ENCODE measurements at regions not wholly inside any gene's neighbourhood (a gene's known extent, or its start where the extent isn't known, plus 50 kb on each side); places are given as distances from the start of the nearest gene placed in this dataset.
"Not testable (repeated sequence)": the region's sequence is repeated elsewhere in the genome, so short reads cannot be mapped to it uniquely, and the experiment has no call there.

DNA sequence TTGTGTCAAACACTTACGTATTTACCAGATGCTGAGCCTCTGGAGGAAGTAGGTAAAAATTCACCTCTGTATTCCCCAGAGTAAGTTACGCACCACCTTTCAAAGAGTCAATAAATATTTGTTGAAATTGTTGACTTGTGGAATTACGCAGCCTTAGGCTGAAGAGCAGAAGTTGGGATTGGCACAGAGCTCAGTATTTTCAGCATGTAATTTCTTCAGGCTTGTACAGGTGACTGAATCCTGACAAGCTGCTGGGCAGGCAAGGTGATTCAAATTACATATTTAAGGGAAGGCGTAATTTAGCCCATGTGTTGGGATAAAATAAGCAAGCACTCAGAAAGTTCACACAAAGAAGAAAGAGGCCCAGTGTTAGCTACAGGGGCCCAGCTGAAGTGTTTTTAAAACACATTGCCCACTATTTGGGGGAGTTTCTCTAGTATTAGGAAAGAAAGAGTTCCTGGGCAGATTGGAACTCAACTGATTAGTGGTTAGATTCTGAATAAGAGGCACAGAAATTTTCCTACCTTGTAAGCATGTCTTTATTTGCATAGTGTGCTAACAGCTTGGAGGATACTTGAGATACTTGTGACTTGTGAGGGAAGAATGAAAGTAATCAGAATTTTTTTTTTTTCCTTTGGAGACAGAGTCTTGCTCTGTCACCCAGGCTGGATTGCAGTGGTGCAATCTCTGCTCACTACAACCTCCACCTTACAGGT is 165.3 kb upstream of the FBXL7 start:
- DNase-seq (ENCODE audit: low read depth): no peak

DNA sequence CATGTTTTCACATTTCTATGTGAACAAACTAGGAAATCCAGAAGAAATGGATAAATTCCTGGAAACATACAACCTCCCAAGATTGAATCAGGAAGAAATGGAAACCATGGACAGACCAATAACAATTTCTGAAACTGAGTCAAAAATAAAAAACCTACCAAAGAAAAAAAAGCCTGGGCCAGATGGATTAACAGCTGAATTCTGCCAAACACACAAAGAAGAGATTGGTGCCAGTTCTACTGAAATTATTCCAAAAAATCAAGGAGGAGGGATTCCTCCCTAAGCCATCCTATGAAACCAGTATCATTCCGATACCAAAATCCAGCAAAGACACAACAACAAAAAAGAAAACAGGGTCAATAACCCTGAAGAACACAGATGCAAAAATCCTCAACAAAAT is 166.9 kb upstream of the FBXL7 start:
- no peak for DNase-seq (ENCODE audit: low read depth)

GRCh38 chr5:15326932-15327331 is 173.0 kb upstream of the FBXL7 start:
- no peak for DNase-seq (ENCODE audit: low read depth)

GRCh38 chr5:15326471-15326870 is 173.5 kb upstream of the FBXL7 start:
- DNase-seq (ENCODE audit: low read depth): no peak

DNA sequence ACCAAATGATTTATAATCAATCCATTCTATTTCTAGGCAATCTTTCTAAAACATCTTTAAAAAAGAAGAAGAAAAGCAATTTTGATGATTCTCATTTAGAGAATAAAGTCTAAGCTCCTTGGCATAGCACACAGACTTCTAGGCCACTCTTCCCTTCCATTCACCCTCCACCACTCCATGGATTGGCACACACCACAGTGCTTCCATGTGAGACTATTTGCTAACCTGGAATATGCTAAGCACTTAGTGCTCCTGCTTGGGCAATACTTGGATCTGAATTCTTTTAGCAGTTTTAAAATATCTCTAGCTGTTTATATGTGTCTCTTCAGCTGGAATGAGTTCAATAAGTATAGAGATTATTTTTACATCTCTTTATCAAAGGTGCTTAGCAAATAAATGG is 177.6 kb upstream of the FBXL7 start:
- DNase-seq (ENCODE audit: low read depth): no peak

DNA sequence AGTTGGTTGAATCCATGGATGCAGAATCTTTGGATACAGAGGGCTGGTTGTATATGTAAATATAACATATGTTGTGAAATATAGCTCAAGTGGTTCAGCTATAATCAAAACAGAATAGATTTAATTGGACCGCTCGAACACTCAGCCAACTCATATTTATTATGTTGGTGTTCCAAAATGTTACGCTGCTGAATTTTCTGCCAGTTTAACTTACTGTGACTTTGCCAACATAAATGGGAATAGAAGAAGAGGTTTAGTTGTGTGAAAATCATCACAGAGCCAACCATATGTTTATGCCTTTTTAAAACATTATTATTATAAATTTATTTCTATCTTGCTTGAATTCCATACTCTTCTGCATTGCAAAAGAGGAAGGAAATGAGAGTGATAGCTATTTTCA is 178.2 kb upstream of the FBXL7 start:
- DNase-seq (ENCODE audit: low read depth): no peak

- DNase-seq (ENCODE audit: low read depth): no peak
Observed at GRCh38 chr5:15320871-15321270, 179.1 kb upstream of the FBXL7 start.

DNA sequence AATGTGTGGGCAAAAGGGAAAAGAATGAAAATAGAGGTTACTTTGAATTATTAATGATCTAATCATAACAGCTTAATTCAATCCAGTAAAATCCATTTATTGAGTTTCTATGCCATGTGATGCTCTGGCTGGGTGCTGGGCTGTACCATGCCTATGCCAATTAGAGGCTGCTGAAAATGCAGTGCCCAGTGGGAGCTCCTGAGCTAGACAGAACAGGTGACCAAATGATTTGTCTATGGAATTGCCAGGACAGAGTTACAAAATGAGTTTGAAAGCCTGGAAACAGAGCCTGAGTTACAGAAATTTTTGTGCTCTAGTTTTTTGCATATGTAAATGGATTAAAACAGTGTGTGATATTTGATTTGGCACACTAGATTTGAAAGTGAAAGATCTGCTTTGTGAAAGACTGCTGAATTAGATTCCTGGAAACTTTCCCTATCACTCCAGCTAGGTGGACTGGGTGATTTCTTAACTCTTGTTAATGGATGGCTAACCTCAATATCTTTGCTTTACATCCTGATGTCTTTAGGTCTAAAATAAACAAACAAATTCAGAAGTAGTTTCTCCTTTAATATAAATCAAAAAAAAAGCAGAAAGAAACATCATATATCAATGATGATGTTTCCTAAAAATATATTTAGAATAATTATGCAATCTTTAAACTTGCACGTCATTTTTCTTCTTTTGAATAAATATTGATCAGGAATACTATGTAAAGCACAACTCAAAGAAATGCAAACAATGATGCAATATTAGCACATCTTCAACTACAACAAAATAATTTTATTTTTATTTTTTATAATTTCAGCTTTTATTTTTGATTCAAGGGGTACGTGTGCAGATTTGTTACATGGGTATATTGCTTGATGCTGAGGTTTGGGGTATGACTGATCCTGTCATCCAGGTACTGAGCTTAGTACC is 194.8 kb upstream of the FBXL7 start:
- no peak for DNase-seq (ENCODE audit: low read depth)

DNA sequence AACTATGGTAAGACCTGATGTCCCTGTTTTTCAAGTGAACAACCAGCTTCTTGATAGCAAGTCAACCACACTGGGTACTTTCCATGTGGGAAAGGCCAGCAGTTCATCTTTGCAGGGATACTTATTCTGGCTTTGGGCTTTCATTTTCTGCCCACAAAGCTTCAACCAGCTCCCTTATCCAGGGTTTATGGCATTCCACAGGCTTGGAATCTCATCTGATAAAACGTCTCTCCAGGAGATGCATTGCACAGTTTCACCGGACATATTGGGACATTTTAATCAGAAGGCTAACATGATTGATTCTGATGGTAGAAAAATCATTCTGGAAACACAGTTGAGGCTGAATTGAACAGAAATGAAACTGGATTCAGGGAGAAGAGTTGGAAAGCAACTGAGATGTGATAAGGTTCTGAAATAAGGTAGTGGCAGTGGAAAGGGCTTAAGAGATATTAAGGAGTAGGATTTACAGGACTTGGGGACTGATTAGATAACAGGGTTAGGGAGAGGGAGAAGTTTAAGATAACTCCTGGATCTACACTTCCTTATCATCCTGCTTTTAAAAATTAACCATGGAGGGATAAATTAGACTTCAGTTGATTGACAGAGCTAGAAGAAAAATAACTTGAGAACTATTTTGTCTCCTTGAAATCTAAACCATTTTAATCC is 195.8 kb upstream of the FBXL7 start:
- DNase-seq (ENCODE audit: low read depth): no peak

DNA sequence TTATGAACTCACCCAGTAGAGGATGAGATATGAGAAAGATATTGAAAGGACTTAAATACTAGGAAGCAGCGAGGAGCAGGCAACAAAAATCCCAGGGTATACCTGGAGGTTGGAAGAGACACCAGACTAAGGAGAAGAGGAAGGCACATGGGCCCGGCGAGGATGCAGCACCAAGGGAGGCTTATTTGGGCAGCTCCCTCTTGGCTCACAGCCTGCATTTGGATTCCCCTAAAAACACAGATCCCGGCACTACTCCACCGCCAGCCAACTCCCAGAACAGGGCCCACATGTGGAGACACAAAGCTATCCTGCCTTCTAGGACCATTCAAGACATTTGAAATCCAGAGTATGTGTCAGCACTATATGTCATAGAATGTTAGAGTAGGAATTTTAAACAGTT is 199.8 kb upstream of the FBXL7 start:
- DNase-seq (ENCODE audit: low read depth): no peak

GRCh38 chr5:15290953-15291352 is 209.0 kb upstream of the FBXL7 start:
- no peak for DNase-seq (ENCODE audit: low read depth)

DNA sequence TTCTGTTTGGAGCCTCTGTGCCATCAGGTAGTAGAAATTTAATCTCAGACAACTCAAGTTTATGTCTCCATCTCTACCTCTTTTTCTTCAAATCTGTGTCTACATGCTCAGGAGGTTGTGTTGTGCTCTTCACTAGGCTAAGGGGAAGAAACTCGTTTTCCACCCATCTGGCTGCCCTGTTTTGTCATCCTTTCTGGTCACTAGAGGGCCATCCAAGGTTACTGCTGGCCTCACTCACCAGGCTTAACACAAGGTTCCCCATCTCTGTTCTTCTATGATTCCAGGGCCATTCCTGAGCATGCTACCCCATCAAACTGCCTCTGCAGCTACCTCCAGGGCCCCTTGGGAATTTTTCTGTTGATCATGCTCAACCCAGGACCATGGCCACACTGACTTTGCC is 213.3 kb upstream of the FBXL7 start:
- no peak for DNase-seq (ENCODE audit: low read depth)

- DNase-seq (ENCODE audit: low read depth): peak; percentile 45
Observed at GRCh38 chr5:15285901-15286583, 213.9 kb upstream of the FBXL7 start.

DNA sequence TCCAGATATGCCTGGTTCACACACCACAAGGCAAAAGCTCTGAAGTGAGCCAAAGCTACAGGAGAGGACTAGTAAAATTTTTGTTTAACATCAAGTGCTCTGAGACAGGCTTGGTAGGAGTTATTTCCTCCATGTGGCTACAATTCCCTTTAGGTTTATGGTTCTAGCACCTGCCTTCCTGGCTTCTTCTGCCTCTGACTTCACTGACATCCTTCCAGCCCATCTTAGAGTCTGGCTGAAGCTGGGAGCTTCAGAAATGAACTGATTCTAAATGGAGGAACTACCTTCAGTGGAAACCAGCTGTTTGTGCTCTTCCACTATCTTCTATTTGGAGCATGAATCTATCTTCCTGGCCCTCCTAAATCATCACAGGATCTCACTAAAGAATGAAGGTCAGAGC is 215.3 kb upstream of the FBXL7 start:
- DNase-seq (ENCODE audit: low read depth): no peak

GRCh38 chr5:15283076-15283475 is 216.9 kb upstream of the FBXL7 start:
- DNase-seq (ENCODE audit: low read depth): no peak

DNA sequence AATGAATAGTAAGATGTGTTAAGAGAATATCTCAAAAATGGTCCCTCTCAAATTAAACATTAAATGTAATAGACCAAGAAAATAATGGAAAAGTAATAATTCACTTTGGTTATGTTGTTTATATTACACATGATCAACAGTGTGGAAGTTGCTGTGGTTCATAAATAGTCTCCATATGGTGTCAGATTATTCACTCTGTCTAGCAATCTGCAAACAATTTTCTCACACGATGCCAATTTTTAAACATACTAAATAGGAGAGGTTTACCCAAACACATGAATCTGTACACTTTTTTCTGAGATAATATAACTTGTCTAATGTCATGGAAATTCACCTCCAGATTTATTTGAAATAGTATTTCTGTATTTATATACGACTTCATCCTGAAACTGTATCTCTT is 217.4 kb upstream of the FBXL7 start:
- no peak for DNase-seq (ENCODE audit: low read depth)

DNA sequence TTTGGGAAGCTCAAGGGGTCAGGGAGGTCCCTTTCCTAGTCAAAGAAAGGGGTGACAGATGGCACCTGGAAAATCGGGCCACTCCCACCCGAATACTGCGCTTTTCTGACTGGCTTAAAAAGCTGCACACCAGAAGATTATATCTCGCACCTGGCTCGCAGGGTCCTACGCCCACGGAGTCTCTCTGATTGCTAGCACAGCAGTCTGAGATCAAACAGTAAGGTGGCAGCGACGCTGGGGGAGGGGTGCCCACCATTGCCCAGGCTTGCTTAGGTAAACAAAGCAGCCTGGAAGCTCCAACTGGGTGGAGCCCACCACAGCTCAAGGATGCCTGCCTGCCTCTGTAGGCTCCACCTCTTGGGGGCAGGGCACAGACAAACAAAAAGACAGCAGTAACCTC is 228.4 kb upstream of the FBXL7 start:
- not testable (repeated sequence) for DNase-seq (ENCODE audit: low read depth)

GRCh38 chr5:15267966-15268365 is 232.0 kb upstream of the FBXL7 start:
- no peak for DNase-seq (ENCODE audit: low read depth)

DNA sequence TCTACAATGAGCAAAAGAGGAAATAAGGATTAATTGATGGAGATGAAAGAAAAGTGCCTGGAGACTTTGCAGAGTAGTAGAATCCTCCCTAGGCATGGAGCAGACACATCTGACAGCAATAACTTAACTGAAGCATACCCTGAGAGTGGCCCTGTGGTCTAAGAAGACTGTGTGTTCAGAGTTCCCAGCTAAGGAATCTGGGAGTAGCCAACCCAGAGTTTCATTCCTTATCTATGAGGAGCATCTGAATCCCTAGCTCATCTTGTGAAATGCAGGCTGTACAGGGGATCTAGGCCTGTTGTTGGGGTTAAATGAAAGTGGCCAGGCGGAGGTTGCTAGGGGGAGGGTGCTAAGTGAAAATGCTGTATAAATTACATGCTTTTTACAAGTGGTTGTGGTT is 233.1 kb upstream of the FBXL7 start:
- DNase-seq (ENCODE audit: low read depth): no peak

DNA sequence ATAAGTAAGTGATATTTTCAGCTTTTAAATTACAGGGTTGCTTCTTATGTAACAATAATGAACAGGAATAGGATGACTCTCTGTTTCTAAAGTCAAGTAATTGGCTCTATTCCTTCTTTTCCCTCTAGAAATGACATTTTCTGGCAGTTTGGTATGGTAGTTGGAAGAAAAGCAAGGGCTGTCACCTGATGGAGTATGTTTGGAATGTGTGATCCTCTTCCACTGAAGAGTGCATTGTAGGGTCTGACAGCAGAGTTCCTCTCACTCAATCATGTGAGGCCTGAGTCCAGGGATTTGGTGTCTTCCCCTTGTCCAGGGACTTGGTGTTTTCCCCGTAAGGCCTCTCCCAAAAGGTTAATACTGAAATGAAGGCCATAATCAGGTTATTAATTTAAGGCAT is 233.8 kb upstream of the FBXL7 start:
- DNase-seq (ENCODE audit: low read depth): no peak

- DNase-seq (ENCODE audit: low read depth): no peak
Observed at GRCh38 chr5:15263942-15264341, 236.0 kb upstream of the FBXL7 start.

DNA sequence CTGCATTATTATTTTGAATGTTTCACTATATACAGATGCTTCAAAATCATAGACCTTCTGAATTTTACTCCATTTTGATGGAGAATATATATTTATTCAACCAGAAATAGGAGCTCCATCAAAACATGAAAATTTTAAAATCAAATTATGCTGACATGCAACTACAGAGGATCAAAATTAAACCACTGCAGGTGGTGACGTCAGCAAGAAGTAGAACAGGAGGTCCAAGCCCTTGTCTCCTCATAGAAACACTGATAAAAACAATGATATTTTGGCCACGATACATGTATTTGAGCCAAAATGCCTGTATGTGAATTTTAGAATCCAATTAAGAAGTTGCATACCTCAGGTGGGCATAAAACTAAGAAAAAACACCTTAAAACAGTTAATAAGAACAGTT is 236.6 kb upstream of the FBXL7 start:
- no peak for DNase-seq (ENCODE audit: low read depth)
